ENCODE measurements at regions not wholly inside any gene's neighbourhood (a gene's known extent, or its start where the extent isn't known, plus 50 kb on each side); places are given as distances from the start of the nearest gene placed in this dataset.
A peak's percentile ranks its signal among the peaks of the same experiment; 100 is the strongest.
"Not testable (repeated sequence)": the region's sequence is repeated elsewhere in the genome, so short reads cannot be mapped to it uniquely, and the experiment has no call there.

- not testable (repeated sequence) for DNase-seq (ENCODE audit: low read depth); H3K4me3 ChIP-seq (ENCODE audit: low read length)
Measured at GRCh38 chrX:133483771-133484170, 68.5 kb upstream of the GPC4 start.

GRCh38 chrX:133482056-133482952 lies 67.0 kb upstream of the GPC4 start:
- DNase-seq (ENCODE audit: low read depth) = peak; percentile 2
- TF ChIP-seq CTCF (conservative IDR thresholded peaks at IDR 0.05; ENCODE audit: low read depth, low read length) = no peak
- H3K4me3 ChIP-seq (ENCODE audit: low read length) = no peak overlapping the region

- DNase-seq (ENCODE audit: low read depth) = no peak
- no peak for TF ChIP-seq CTCF (conservative IDR thresholded peaks at IDR 0.05; ENCODE audit: low read depth, low read length)
Measured at GRCh38 chrX:133477986-133478385, 62.7 kb upstream of the GPC4 start.

GRCh38 chrX:133475953-133476352 lies 60.7 kb upstream of the GPC4 start:
- DNase-seq (ENCODE audit: low read depth) = no peak
- H3K4me3 ChIP-seq (ENCODE audit: low read length) = no peak overlapping the region
- no peak for TF ChIP-seq CTCF (conservative IDR thresholded peaks at IDR 0.05; ENCODE audit: low read depth, low read length)

More at GRCh38 chrX:133477986-133478385, 62.7 kb upstream of the GPC4 start:
- H3K4me3 ChIP-seq (ENCODE audit: low read length) = no peak overlapping the region

- TF ChIP-seq CTCF (conservative IDR thresholded peaks at IDR 0.05; ENCODE audit: low read depth, low read length) = no peak
- H3K4me3 ChIP-seq (ENCODE audit: low read length) = no peak overlapping the region
- DNase-seq (ENCODE audit: low read depth) = no peak
Measured at GRCh38 chrX:133475521-133475920, 60.2 kb upstream of the GPC4 start.

- no peak for DNase-seq (ENCODE audit: low read depth)
- no peak for TF ChIP-seq CTCF (conservative IDR thresholded peaks at IDR 0.05; ENCODE audit: low read depth, low read length)
- H3K4me3 ChIP-seq (ENCODE audit: low read length) = no peak overlapping the region
Measured at GRCh38 chrX:133474574-133474973, 59.3 kb upstream of the GPC4 start.

- TF ChIP-seq CTCF (conservative IDR thresholded peaks at IDR 0.05; ENCODE audit: low read depth, low read length) = no peak
- DNase-seq (ENCODE audit: low read depth) = no peak
- no peak overlapping the region for H3K4me3 ChIP-seq (ENCODE audit: low read length)
Measured at GRCh38 chrX:133473451-133473850, 58.2 kb upstream of the GPC4 start.
